ENCODE measurements at regions not wholly inside any gene's neighbourhood (a gene's known extent, or its start where the extent isn't known, plus 50 kb on each side); places are given as distances from the start of the nearest gene placed in this dataset.

- DNase-seq: no peak
Observed at GRCh38 chr2:204049635-204050034, 113.1 kb downstream of the ICOS start.

- DNase-seq: no peak
Observed at GRCh38 chr2:204050681-204051080, 114.1 kb downstream of the ICOS start.

- no peak for DNase-seq
Observed at GRCh38 chr2:204051476-204051875, 114.9 kb downstream of the ICOS start.

GRCh38 chr2:204051984-204052556 lies 115.5 kb downstream of the ICOS start:
- no peak for DNase-seq

- DNase-seq: no peak
Observed at GRCh38 chr2:204059016-204059415, 122.5 kb downstream of the ICOS start.

- DNase-seq: no peak
Observed at GRCh38 chr2:204060841-204061240, 124.3 kb downstream of the ICOS start.

GRCh38 chr2:204061241-204061640 lies 124.7 kb downstream of the ICOS start:
- no peak for DNase-seq

GRCh38 chr2:204064119-204064518 lies 127.6 kb downstream of the ICOS start:
- DNase-seq: no peak

GRCh38 chr2:204065566-204065965 lies 129.0 kb downstream of the ICOS start:
- no peak for DNase-seq

- DNase-seq: no peak
Observed at GRCh38 chr2:204066051-204066450, 129.5 kb downstream of the ICOS start.

- no peak for DNase-seq
Observed at GRCh38 chr2:204069804-204070203, 133.2 kb downstream of the ICOS start.

- DNase-seq: peak; percentile 75
Observed at GRCh38 chr2:204072443-204073324, 136.1 kb downstream of the ICOS start.

- DNase-seq: no peak
Observed at GRCh38 chr2:204074456-204074855, 137.9 kb downstream of the ICOS start.

- DNase-seq: no peak
Observed at GRCh38 chr2:204078003-204078698, 141.6 kb downstream of the ICOS start.

GRCh38 chr2:204081487-204082425 lies 145.2 kb downstream of the ICOS start:
- DNase-seq: no peak

GRCh38 chr2:204086167-204086566 lies 149.6 kb downstream of the ICOS start:
- no peak for DNase-seq

GRCh38 chr2:204089105-204089504 lies 152.5 kb downstream of the ICOS start:
- DNase-seq: no peak

- no peak for DNase-seq
Observed at GRCh38 chr2:204089574-204089973, 153.0 kb downstream of the ICOS start.

GRCh38 chr2:204090021-204090420 lies 153.5 kb downstream of the ICOS start:
- no peak for DNase-seq

- DNase-seq: no peak
Observed at GRCh38 chr2:204104811-204105210, 168.2 kb downstream of the ICOS start.

GRCh38 chr2:204108330-204108751 lies 171.8 kb downstream of the ICOS start:
- no peak for DNase-seq

GRCh38 chr2:204108781-204109295 lies 172.3 kb downstream of the ICOS start:
- no peak for DNase-seq
